GM08714 (cell line): ENCODE measurements at regions not wholly inside any gene's neighbourhood (a gene's known extent, or its start where the extent isn't known, plus 50 kb on each side); places are given as distances from the start of the nearest gene placed in this dataset.
"Not testable (repeated sequence)": the region's sequence is repeated elsewhere in the genome, so short reads cannot be mapped to it uniquely, and the experiment has no call there.

ENCODE experiments used
- H3K4me3 ChIP-seq: fragments of 200-500 bp; sonication (Bioruptor generic); 2 replicates; pipeline ENCODE4 v1.5.1; 2014; ENCODE audit warnings: mild to moderate bottlenecking, low read length, inconsistent platforms

- H3K4me3 ChIP-seq, result not testable (repeated sequence)
These were observed 51.0 kb downstream of the NPIPB11 start for GRCh38 chr16:29355339-29356059.

- H3K4me3 ChIP-seq, result not testable (repeated sequence)
These were observed 52.1 kb downstream of the NPIPB11 start for GRCh38 chr16:29354449-29354848.

- H3K4me3 ChIP-seq, result not testable (repeated sequence)
These were observed 53.9 kb downstream of the NPIPB11 start for GRCh38 chr16:29352617-29352999.

- H3K4me3 ChIP-seq, result not testable (repeated sequence)
These were observed 54.4 kb downstream of the NPIPB11 start for GRCh38 chr16:29351970-29352616.

GRCh38 chr16:29351271-29351969 is 55.1 kb downstream of the NPIPB11 start:
- not testable (repeated sequence) for H3K4me3 ChIP-seq

GRCh38 chr16:29349966-29350365 is 56.5 kb downstream of the NPIPB11 start:
- not testable (repeated sequence) for H3K4me3 ChIP-seq

- not testable (repeated sequence) for H3K4me3 ChIP-seq
These were observed 57.8 kb downstream of the NPIPB11 start for GRCh38 chr16:29348748-29349147.

GRCh38 chr16:29348123-29348690 is 58.3 kb downstream of the NPIPB11 start:
- H3K4me3 ChIP-seq, result not testable (repeated sequence)

- not testable (repeated sequence) for H3K4me3 ChIP-seq
These were observed 59.5 kb downstream of the NPIPB11 start for GRCh38 chr16:29346796-29347580.

- H3K4me3 ChIP-seq, result not testable (repeated sequence)
These were observed 60.3 kb downstream of the NPIPB11 start for GRCh38 chr16:29346203-29346602.

GRCh38 chr16:29342937-29343336 is 63.6 kb downstream of the NPIPB11 start:
- not testable (repeated sequence) for H3K4me3 ChIP-seq

GRCh38 chr16:29340779-29341438 is 65.6 kb downstream of the NPIPB11 start:
- H3K4me3 ChIP-seq, result not testable (repeated sequence)

GRCh38 chr16:29340235-29340634 is 66.3 kb downstream of the NPIPB11 start:
- not testable (repeated sequence) for H3K4me3 ChIP-seq

GRCh38 chr16:29338821-29339700 is 67.5 kb downstream of the NPIPB11 start:
- not testable (repeated sequence) for H3K4me3 ChIP-seq

GRCh38 chr16:29337385-29337901 is 69.1 kb downstream of the NPIPB11 start:
- not testable (repeated sequence) for H3K4me3 ChIP-seq

- H3K4me3 ChIP-seq, result not testable (repeated sequence)
These were observed 71.0 kb downstream of the NPIPB11 start for GRCh38 chr16:29335549-29335846.

GRCh38 chr16:29334776-29335548 is 71.5 kb downstream of the NPIPB11 start:
- not testable (repeated sequence) for H3K4me3 ChIP-seq

- H3K4me3 ChIP-seq, result not testable (repeated sequence)
These were observed 72.9 kb downstream of the NPIPB11 start for GRCh38 chr16:29333492-29334097.
